ENCODE measurements at regions not wholly inside any gene's neighbourhood (a gene's known extent, or its start where the extent isn't known, plus 50 kb on each side); places are given as distances from the start of the nearest gene placed in this dataset.
"Not testable (repeated sequence)": the region's sequence is repeated elsewhere in the genome, so short reads cannot be mapped to it uniquely, and the experiment has no call there.

DNA sequence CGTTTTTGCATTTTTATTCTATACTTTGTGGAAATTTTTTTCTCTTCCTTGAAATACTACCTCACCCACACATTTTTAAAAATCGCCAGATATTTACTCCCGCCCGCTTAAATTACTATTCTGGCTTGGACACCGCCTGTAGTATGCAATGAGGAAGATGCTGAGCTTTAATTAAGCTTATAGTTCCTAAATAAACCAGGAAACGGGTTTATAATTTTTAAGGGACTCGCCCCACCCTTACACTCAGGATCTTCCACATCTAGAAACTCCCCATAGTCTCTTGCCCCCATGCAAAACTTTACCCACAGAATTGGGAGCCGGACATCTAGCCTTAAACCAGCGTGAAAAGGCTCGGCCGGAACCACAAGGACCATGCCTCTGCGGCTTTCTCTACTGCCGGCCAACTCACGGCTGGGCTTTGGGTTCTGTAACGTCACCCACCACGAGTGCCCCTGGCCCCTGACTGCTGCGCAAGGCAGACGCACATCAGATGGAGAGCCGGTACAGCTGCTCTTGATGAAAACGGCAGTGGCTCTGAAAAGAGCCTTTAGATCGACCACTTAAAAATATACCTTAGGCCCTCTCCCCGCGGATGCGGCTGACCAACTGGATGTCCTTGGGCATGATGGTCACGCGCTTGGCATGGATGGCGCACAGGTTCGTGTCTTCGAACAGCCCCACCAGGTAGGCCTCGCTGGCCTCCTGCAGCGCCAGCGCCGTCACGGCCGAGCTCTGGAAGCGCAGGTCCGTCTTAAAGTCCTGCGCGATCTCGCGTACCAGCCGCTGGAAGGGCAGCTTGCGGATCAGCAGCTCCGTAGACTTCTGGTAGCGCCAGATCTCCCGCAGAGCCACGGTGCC is 66.3 kb downstream of the FAM72B start:
- not testable (repeated sequence) for DNase-seq

Measured in NCI-H2029 (cell line).